ENCODE measurements at regions not wholly inside any gene's neighbourhood (a gene's known extent, or its start where the extent isn't known, plus 50 kb on each side); places are given as distances from the start of the nearest gene placed in this dataset.
"Not testable (repeated sequence)": the region's sequence is repeated elsewhere in the genome, so short reads cannot be mapped to it uniquely, and the experiment has no call there.

GRCh38 chr1:149321732-149322016, 153.2 kb upstream of the NBPF19 start:
- DNase-seq; ATAC-seq (replicated peaks); H3K4me1 Mint-ChIP-seq (ENCODE audit: low read depth in 2 of 2); H3K9me3 Mint-ChIP-seq; H3K27ac Mint-ChIP-seq; H3K4me3 Mint-ChIP-seq; H3K36me3 Mint-ChIP-seq (ENCODE audit: insufficient read depth); H3K27me3 Mint-ChIP-seq: not testable (repeated sequence)

DNA sequence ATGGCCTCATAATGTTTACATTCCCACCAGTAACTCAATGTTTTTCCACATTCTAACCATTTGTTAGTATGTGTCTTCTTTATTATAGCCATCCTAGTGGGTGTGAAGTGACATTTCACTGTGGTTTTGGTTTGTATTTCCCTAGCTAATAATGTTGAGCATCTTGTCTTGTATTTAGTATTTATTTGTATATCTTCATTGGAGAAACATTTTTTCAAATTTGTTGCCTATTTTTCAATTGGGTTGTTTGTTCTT, 144.8 kb upstream of the NBPF19 start:
- H3K4me3 Mint-ChIP-seq; H3K36me3 Mint-ChIP-seq (ENCODE audit: insufficient read depth); H3K4me1 Mint-ChIP-seq (ENCODE audit: low read depth in 2 of 2); DNase-seq; H3K9me3 Mint-ChIP-seq; ATAC-seq (replicated peaks); H3K27ac Mint-ChIP-seq; H3K27me3 Mint-ChIP-seq: not testable (repeated sequence)

DNA sequence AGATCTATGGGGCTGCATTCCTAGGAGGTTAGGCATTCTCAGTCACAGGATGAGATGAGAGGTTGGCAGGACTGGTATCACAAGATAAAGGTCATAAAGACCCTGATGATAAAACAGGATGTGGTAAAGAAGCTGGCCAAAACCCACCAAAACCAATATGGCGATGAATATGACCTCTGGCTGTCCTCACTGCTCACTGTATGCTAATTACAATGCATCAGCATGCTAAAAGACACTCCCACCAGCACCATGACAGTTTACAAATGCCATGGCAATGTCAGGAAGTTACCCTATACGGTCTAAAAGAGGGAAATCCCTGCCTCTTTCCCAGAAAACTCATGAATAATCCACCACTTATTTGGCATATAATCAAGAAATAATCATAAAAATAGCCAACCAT, 138.8 kb upstream of the NBPF19 start:
- H3K4me1 Mint-ChIP-seq (ENCODE audit: low read depth in 2 of 2); ATAC-seq (replicated peaks); H3K9me3 Mint-ChIP-seq; H3K27me3 Mint-ChIP-seq; H3K36me3 Mint-ChIP-seq (ENCODE audit: insufficient read depth); DNase-seq; H3K4me3 Mint-ChIP-seq; H3K27ac Mint-ChIP-seq: not testable (repeated sequence)

DNA sequence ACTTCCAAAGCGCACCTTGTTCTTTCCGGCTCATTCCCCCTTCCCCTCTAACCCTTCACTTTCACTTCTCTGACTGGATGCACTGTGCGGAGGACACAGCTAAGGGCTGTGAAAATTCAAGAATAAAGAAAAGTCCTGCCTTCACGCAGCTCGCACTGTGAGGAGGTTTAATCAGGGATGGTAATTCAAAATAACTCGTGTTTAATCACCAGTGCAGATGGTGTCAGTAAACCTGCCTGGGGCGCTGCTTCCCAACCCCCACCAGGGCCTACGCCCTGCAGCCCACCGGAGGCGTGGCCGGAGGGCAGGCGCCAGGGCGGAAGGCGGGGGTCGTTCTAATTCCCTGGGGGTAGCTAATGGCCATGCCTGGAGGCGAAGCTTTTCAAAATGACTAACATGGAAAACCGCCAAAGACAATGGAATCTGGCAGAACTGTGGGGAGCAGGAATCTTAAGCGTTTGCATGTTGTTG, 136.6 kb upstream of the NBPF19 start:
- H3K36me3 Mint-ChIP-seq (ENCODE audit: insufficient read depth); H3K27ac Mint-ChIP-seq; ATAC-seq (replicated peaks); H3K4me1 Mint-ChIP-seq (ENCODE audit: low read depth in 2 of 2); H3K9me3 Mint-ChIP-seq; H3K4me3 Mint-ChIP-seq; DNase-seq; H3K27me3 Mint-ChIP-seq: not testable (repeated sequence)

DNA sequence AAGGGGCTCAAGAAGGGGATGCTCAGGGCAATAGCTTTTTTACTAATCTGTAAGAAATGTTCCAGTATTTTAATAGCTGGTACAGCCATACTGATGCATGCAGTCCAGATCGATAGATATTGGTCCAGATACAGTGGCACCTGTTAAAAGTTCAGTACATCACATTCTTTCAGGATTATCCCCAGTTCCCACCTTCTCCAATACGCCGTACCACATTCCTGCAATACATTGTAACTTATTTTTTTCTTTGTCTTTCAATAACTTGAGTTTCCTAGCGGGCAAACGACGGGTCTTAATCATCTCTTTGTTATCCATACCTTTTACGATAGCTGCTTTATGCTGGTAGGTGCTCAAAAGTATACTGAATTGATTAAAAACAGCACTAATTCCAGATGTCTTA, 136.1 kb upstream of the NBPF19 start:
- ATAC-seq (replicated peaks); H3K36me3 Mint-ChIP-seq (ENCODE audit: insufficient read depth); DNase-seq; H3K4me3 Mint-ChIP-seq; H3K4me1 Mint-ChIP-seq (ENCODE audit: low read depth in 2 of 2); H3K27me3 Mint-ChIP-seq; H3K27ac Mint-ChIP-seq; H3K9me3 Mint-ChIP-seq: not testable (repeated sequence)

DNA sequence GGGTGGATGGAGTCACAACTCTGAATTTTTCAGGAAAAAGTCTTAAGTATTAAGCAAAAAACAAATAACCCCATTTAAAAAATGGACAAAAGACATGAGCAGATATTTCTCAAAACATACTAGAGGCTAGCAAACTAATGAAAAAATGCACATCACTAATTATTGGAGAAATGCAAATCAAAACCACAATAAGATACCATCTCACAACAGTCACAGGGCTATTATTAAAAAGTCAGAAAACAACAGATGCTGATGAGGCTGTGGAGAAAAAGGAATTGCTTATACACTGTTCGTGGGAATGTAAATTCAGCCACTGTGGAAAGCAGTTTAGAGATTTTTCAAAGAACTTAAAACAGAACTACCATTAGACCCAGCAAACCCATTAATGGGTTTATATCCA, 125.4 kb upstream of the NBPF19 start:
- not testable (repeated sequence) for H3K4me3 Mint-ChIP-seq; DNase-seq; H3K27ac Mint-ChIP-seq; ATAC-seq (replicated peaks); H3K9me3 Mint-ChIP-seq; H3K4me1 Mint-ChIP-seq (ENCODE audit: low read depth in 2 of 2); H3K36me3 Mint-ChIP-seq (ENCODE audit: insufficient read depth); H3K27me3 Mint-ChIP-seq

GRCh38 chr1:149352205-149352604, 122.6 kb upstream of the NBPF19 start:
- ATAC-seq (replicated peaks); H3K4me1 Mint-ChIP-seq (ENCODE audit: low read depth in 2 of 2); H3K36me3 Mint-ChIP-seq (ENCODE audit: insufficient read depth); H3K27ac Mint-ChIP-seq; DNase-seq; H3K27me3 Mint-ChIP-seq; H3K9me3 Mint-ChIP-seq; H3K4me3 Mint-ChIP-seq: not testable (repeated sequence)

DNA sequence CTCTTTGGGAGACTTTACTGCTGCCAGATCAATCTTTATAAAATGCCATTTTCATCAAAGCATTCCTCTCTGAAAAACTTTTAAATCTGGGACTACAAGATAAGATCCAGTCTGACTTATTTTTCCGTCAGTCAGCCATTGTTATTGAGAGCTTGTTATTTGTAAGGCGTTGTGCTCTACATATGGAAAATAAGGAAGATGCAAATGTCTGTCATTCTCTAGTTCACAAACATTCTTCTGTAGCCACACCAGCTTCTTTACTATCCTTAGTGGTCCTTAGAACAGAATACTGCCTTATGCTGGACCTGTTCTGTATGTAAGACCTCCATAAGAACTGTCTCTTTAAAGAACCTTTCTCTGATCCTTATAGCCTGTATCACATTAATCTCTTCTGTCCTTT, 120.3 kb upstream of the NBPF19 start:
- not testable (repeated sequence) for H3K27me3 Mint-ChIP-seq; H3K4me1 Mint-ChIP-seq (ENCODE audit: low read depth in 2 of 2); DNase-seq; ATAC-seq (replicated peaks); H3K36me3 Mint-ChIP-seq (ENCODE audit: insufficient read depth); H3K27ac Mint-ChIP-seq; H3K4me3 Mint-ChIP-seq; H3K9me3 Mint-ChIP-seq

DNA sequence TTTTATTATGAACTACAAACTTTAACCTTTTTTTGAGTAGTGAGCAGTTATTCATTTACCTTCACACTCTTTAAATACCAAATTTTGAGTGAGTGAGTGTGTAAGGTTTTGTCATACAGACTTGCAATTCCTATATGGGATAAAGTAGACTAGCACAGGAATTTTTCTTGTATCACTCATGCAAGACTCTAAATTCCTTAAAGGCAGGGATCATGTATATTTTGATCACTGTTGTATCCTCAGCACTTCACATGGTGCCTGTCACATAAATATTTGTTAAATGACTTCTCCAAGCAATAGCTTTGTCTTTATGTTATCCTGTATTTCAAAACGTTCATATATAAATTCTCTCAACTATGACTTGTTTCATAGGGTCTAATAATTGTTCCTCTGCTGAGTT, 119.1 kb upstream of the NBPF19 start:
- H3K27me3 Mint-ChIP-seq; H3K4me3 Mint-ChIP-seq; DNase-seq; H3K36me3 Mint-ChIP-seq (ENCODE audit: insufficient read depth); H3K9me3 Mint-ChIP-seq; H3K27ac Mint-ChIP-seq; ATAC-seq (replicated peaks); H3K4me1 Mint-ChIP-seq (ENCODE audit: low read depth in 2 of 2): not testable (repeated sequence)

GRCh38 chr1:149356152-149356551, 118.7 kb upstream of the NBPF19 start:
- not testable (repeated sequence) for H3K36me3 Mint-ChIP-seq (ENCODE audit: insufficient read depth); H3K4me3 Mint-ChIP-seq; H3K27me3 Mint-ChIP-seq; H3K9me3 Mint-ChIP-seq; H3K4me1 Mint-ChIP-seq (ENCODE audit: low read depth in 2 of 2); DNase-seq; H3K27ac Mint-ChIP-seq; ATAC-seq (replicated peaks)

DNA sequence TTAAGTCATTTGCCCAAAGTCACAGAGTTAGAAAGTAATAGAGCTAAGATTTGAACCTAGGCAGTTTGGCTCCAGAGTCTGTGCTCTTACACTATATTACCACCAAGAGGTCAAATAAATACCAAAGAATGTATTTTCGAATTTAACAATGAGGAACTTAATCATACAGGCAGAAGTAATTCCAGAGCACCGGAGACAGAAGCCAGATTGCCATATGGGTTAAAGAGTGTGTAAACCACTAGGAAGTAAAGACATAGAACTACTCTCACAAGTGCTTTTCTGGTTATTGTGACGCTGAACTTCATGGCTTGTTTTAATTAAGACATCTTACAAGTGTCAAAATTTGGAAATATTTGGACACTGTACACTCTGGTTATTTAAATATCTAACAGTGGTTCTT, 114.5 kb upstream of the NBPF19 start:
- not testable (repeated sequence) for ATAC-seq (replicated peaks); H3K36me3 Mint-ChIP-seq (ENCODE audit: insufficient read depth); H3K4me1 Mint-ChIP-seq (ENCODE audit: low read depth in 2 of 2); H3K9me3 Mint-ChIP-seq; H3K27me3 Mint-ChIP-seq; DNase-seq; H3K27ac Mint-ChIP-seq; H3K4me3 Mint-ChIP-seq

- H3K4me1 Mint-ChIP-seq (ENCODE audit: low read depth in 2 of 2); H3K27me3 Mint-ChIP-seq; H3K27ac Mint-ChIP-seq; H3K4me3 Mint-ChIP-seq; H3K36me3 Mint-ChIP-seq (ENCODE audit: insufficient read depth); DNase-seq; ATAC-seq (replicated peaks); H3K9me3 Mint-ChIP-seq: not testable (repeated sequence)
Observed at GRCh38 chr1:149361310-149361709, 113.5 kb upstream of the NBPF19 start.

DNA sequence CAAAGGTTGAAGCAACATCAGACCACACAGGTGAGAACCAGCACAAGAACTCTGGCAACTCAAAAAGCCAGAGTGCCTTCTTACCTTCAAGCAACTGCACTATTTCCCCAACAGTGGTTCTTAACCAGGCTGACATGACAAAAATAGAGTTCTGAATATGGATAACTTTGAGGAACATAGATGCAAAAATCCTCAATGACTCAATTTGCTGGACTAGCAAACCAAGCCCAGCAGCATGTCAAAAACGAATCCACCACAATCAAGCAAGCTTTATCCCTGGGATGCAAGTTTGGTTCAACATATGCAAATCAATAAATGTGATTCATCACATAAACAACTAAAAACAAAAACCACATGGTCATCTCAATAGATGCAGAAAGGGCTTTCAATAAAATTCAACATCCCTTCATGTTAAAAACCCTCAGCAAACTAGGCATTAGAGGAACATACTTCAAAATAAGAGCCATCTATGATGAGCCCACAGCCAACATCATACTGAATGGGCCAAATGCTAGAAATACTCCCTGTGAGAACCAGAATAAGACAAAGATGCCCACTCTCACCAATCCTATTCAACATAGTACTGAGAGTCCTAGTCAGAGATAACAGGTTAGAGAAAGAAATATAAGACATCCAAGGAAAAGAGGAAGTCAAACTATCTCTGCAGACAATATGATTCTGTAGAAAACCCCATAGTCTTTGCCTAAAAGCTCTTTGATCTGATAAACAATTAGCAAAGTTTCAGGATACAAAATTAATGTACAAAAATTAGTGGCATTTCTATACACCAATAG, 110.5 kb upstream of the NBPF19 start:
- not testable (repeated sequence) for H3K4me3 Mint-ChIP-seq; H3K36me3 Mint-ChIP-seq (ENCODE audit: insufficient read depth)

GRCh38 chr1:149366402-149366801, 108.4 kb upstream of the NBPF19 start:
- H3K4me3 Mint-ChIP-seq; H3K4me1 Mint-ChIP-seq (ENCODE audit: low read depth in 2 of 2); ATAC-seq (replicated peaks); H3K36me3 Mint-ChIP-seq (ENCODE audit: insufficient read depth); H3K27me3 Mint-ChIP-seq; H3K9me3 Mint-ChIP-seq; DNase-seq; H3K27ac Mint-ChIP-seq: not testable (repeated sequence)

More for the DNA sequence above, 110.5 kb upstream of the NBPF19 start:
- H3K9me3 Mint-ChIP-seq; DNase-seq; ATAC-seq (replicated peaks); H3K27ac Mint-ChIP-seq; H3K27me3 Mint-ChIP-seq; H3K4me1 Mint-ChIP-seq (ENCODE audit: low read depth in 2 of 2): not testable (repeated sequence)

DNA sequence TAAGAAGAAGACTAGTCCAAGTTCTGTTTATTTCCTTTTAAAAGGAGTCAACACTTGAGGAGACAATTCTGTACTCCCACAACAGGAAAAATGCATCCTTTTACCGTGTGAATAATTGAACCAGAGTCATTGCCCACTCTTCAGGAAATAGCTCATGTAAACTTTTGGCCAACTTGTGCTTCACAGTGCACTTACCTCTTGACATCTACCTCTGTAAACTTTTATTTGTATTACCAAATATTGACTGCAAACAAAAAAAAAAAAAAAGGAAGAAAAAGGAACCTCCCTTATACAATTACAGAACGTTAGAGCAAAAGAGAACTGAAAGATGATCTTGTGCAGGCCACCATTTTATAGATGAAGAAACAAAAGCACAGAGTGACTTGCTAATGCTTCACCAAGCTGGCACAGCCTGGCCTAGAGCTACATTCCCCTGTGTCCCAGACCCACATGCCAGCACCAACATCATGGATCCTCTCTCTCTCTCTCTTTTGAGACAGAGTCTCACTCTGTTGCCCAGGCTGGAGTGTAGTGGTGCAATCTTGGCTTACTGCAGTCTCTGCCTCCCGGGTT, 107.3 kb upstream of the NBPF19 start:
- not testable (repeated sequence) for H3K4me1 Mint-ChIP-seq (ENCODE audit: low read depth in 2 of 2); H3K27ac Mint-ChIP-seq; H3K4me3 Mint-ChIP-seq; H3K27me3 Mint-ChIP-seq; H3K9me3 Mint-ChIP-seq; ATAC-seq (replicated peaks); H3K36me3 Mint-ChIP-seq (ENCODE audit: insufficient read depth); DNase-seq

Measured in effector memory CD8-positive, alpha-beta T cell (primary cell).